HEK293T (cell line): ENCODE measurements at regions not wholly inside any gene's neighbourhood (a gene's known extent, or its start where the extent isn't known, plus 50 kb on each side); places are given as distances from the start of the nearest gene placed in this dataset.

ENCODE experiments used
- CTCF ChIA-PET: fragments of 350-600 bp; formaldehyde crosslinking; extraction: SDS; loops from one replicate; lab custom pipeline; 2021; ENCODE audit warnings: antibody characterized with exemption, inconsistent platforms; lab: Yijun Ruan, JAX
- POLR2A ChIA-PET: fragments of 350-600 bp; formaldehyde crosslinking; extraction: SDS; loops from one replicate; lab custom pipeline; 2020; ENCODE audit warnings: antibody characterized with exemption, inconsistent platforms; lab: Yijun Ruan, JAX
- DNase-seq: peaks from one replicate; pipeline ENCODE4 v3.0.0; 2012; ENCODE audit warnings: mixed read lengths; ENCODE audit errors: extremely low spot score
- ARNT ChIP-seq: fragments of 450-650 bp; IDR thresholded peaks from 2 replicates; pipeline ENCODE4 v1.6.1; 2017; ENCODE audit warnings: mild to moderate bottlenecking
- BHLHE40 ChIP-seq: fragments of 450-650 bp; IDR thresholded peaks from 2 replicates; pipeline ENCODE4 v1.6.1; 2016; ENCODE audit warnings: mild to moderate bottlenecking, moderate library complexity, borderline replicate concordance
- CTBP1 ChIP-seq: fragments of 450-650 bp; IDR thresholded peaks from 2 replicates; pipeline ENCODE4 v1.6.1; 2016; ENCODE audit warnings: borderline replicate concordance
- ELF4 ChIP-seq: fragments of 450-650 bp; IDR thresholded peaks from 2 replicates; pipeline ENCODE4 v1.6.1; 2017; ENCODE audit warnings: antibody characterized with exemption
- FOXA1 ChIP-seq: fragments of 450-650 bp; IDR thresholded peaks from 2 replicates; pipeline ENCODE4 v1.6.1; 2016; ENCODE audit warnings: mild to moderate bottlenecking
- FOXK2 ChIP-seq: fragments of 450-650 bp; IDR thresholded peaks from 2 replicates; pipeline ENCODE4 v1.6.1; 2016; ENCODE audit warnings: mild to moderate bottlenecking
- FOXM1 ChIP-seq: fragments of 450-650 bp; IDR thresholded peaks from 2 replicates; pipeline ENCODE4 v1.6.1; 2017; ENCODE audit warnings: mild to moderate bottlenecking, borderline replicate concordance
- HDGF ChIP-seq: fragments of 450-650 bp; IDR thresholded peaks from 2 replicates; pipeline ENCODE4 v1.6.1; 2017; ENCODE audit warnings: antibody characterized with exemption, borderline replicate concordance
- L3MBTL2 ChIP-seq: fragments of 450-650 bp; conservative IDR thresholded peaks from 2 replicates; pipeline ENCODE4 v1.6.1; 2016; ENCODE audit warnings: mild to moderate bottlenecking
- LEF1 ChIP-seq: fragments of 450-650 bp; IDR thresholded peaks from 2 replicates; pipeline ENCODE4 v1.6.1; 2017; ENCODE audit warnings: mild to moderate bottlenecking, borderline replicate concordance
- NFRKB ChIP-seq: fragments of 450-650 bp; IDR thresholded peaks from 2 replicates; pipeline ENCODE4 v1.6.1; 2016; ENCODE audit warnings: mild to moderate bottlenecking, moderate library complexity
- SP1 ChIP-seq: fragments of 450-650 bp; IDR thresholded peaks from 2 replicates; pipeline ENCODE4 v1.6.1; 2017
- SUZ12 ChIP-seq: fragments of 450-650 bp; IDR thresholded peaks from 2 replicates; pipeline ENCODE4 v1.6.1; 2016; ENCODE audit warnings: mild to moderate bottlenecking
- TARDBP ChIP-seq: fragments of 450-650 bp; IDR thresholded peaks from 2 replicates; pipeline ENCODE4 v1.6.1; 2016
- ZNF384 ChIP-seq: fragments of 450-650 bp; IDR thresholded peaks from 2 replicates; pipeline ENCODE4 v1.6.1; 2016
- TF ChIP-seq, protein P1 (sequence below): fragments of 450-650 bp; IDR thresholded peaks from 2 replicates; pipeline ENCODE4 v1.6.1; 2016

DNA sequence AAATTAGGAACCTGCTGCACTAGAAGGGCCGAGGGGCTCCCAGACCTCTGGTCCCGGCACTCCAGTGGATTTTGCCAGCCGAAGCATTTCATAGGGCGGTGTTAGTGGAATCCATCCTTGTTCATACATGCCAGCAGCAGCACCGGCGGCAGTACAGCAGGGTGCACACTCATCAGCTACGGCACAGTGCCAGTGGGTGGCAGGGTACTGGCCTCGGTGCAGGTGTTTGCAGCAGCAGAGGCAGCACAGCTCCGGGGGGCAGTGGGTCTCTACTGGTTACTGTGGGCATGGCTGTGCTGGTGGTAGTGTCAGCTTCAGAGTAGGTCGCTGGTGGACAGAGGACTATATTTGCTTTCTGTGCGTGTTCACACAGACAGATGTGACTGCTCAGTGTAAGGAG is 985.7 kb downstream of the CDH8 start:
- DNase-seq = no peak
- ChIA-PET CTCF (no interaction called here), POLR2A (no interaction called here)
- no peak for TF ChIP-seq LEF1
- TF ChIP-seq SUZ12 = no peak
- no peak for TF ChIP-seq FOXA1
- no peak for TF ChIP-seq NFRKB
- TF ChIP-seq BHLHE40 = no peak
- TF ChIP-seq, protein P1, sequence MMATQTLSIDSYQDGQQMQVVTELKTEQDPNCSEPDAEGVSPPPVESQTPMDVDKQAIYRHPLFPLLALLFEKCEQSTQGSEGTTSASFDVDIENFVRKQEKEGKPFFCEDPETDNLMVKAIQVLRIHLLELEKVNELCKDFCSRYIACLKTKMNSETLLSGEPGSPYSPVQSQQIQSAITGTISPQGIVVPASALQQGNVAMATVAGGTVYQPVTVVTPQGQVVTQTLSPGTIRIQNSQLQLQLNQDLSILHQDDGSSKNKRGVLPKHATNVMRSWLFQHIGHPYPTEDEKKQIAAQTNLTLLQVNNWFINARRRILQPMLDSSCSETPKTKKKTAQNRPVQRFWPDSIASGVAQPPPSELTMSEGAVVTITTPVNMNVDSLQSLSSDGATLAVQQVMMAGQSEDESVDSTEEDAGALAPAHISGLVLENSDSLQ = no peak
- no peak for TF ChIP-seq FOXM1
- no peak for TF ChIP-seq FOXK2
- no peak for TF ChIP-seq SP1
- TF ChIP-seq CTBP1 = no peak
- no peak for TF ChIP-seq HDGF
- no peak for TF ChIP-seq ZNF384
- TF ChIP-seq TARDBP = no peak
- no peak for TF ChIP-seq ARNT
- TF ChIP-seq ELF4 = no peak
- no peak for TF ChIP-seq L3MBTL2

DNA sequence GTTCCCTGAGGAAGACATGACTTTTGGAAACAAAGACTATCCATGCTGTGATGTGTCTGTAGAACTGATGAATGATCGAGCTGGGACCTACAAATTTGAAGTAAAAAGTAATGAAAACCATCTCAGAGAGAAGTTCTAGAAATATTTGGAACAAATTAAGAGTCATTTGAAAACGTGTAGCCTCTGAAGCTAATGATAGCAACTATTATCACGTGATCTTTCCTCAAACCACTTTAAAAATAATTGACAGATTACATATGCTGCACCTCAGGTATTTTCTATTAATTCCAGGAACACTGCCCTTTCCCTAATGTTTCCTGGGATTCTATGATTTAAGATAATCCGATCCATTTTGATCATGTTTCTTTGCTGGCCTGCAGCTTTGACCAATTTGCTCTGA is 990.3 kb downstream of the CDH8 start:
- DNase-seq = no peak
- POLR2A ChIA-PET = no interaction called here
- no peak for TF ChIP-seq HDGF
- no peak for TF ChIP-seq CTBP1
- no peak for TF ChIP-seq NFRKB
- TF ChIP-seq FOXM1 = no peak
- TF ChIP-seq BHLHE40 = no peak
- TF ChIP-seq, protein P1 = no peak
- TF ChIP-seq ZNF384 = no peak
- no peak for TF ChIP-seq SP1
- TF ChIP-seq SUZ12 = no peak
- TF ChIP-seq ARNT = no peak
- TF ChIP-seq ELF4 = no peak
- TF ChIP-seq LEF1 = no peak
- TF ChIP-seq FOXK2 = no peak
- TF ChIP-seq TARDBP = no peak
- TF ChIP-seq L3MBTL2 = no peak
- no peak for TF ChIP-seq FOXA1
- CTCF ChIA-PET = no interaction called here

DNA sequence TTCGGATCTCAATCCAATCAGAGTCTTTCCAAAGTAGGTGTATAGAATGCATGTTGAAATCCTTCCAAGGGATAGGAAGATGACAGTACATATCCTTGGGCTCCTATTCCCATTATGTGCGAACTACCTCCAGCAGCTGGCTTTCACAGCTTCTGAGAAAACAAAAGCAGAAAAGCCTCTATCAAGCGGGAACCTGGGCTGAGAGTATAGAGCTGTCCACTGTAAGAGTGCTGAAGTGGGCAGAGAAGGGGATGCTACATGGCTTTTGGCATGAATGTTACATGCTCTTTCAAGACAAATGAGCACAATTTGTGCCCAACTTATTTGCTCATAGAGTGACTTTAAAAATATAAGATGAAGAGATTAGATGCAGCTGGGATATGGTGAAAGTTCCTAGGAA is 993.5 kb downstream of the CDH8 start:
- TF ChIP-seq SUZ12 = no peak
- TF ChIP-seq FOXK2 = no peak
- no peak for TF ChIP-seq L3MBTL2
- TF ChIP-seq ZNF384 = no peak
- no peak for TF ChIP-seq FOXA1
- TF ChIP-seq, protein P1 = no peak
- TF ChIP-seq BHLHE40 = no peak
- no peak for TF ChIP-seq LEF1
- no peak for TF ChIP-seq SP1
- no peak for TF ChIP-seq HDGF
- no peak for TF ChIP-seq CTBP1
- no peak for TF ChIP-seq NFRKB
- no peak for TF ChIP-seq TARDBP
- TF ChIP-seq ELF4 = no peak
- no peak for TF ChIP-seq ARNT
- no peak for TF ChIP-seq FOXM1
- POLR2A ChIA-PET = no interaction called here
- DNase-seq = no peak
- CTCF ChIA-PET = no interaction called here

DNA sequence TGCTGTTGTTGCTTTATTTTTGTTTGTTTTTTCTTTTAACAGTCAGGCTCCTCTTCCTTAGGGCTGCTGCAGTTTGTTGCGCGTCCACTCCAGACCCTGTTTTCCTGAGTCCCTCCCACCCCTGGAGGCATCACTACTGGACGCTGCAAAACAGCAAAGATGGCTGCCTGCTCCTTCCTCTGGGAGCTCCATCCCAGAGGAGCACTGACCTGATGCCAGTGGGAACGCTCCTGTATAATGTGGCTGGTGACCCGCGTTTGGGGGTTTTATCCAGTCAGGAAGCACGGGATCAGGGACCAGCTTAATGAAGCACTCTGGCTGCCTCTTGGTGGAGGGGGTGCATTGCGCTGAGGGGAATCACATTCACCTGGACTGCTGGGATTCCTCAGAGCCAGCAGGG is 1005.6 kb downstream of the CDH8 start:
- TF ChIP-seq ZNF384 = no peak
- ChIA-PET CTCF (no interaction called here), POLR2A (no interaction called here)
- no peak for DNase-seq

DNA sequence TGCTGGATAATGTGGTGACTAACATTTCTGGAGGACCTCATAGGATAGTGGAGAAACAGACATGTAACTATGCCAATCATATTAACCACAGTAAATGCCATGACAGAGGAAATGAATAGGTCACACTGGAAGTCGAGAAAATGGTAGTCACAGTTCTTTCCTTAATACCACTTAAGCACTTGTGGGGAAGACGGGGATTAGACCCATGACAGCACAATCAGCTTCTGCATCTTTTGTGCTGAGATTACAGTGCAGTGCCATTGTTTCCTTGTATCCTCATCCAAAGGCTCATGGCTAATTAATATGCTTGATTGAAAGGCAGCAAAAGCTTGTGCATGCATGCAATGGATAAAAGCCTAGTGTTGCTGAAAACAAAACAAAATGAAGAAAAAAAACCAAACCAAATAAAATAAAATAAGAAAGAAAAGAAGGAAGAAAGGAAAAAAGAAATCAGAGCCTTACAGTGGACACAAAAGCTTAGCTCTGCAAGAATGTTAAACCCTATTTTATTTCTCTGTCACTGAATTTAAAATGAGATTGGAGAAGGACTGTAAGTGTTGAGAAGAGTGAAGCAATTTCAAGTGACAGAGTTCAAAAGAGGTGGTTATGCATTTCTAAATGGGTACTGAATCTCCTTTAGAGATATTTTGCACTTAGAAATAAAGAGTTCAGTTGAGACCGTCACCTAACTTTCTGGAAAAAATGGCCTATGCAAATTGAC is 1011.9 kb downstream of the CDH8 start:
- DNase-seq = no peak
- TF ChIP-seq, protein P1 = no peak
- TF ChIP-seq LEF1 (no peak), SUZ12 (no peak), HDGF (no peak), FOXK2 (no peak), SP1 (no peak), ELF4 (no peak), ARNT (no peak), FOXM1 (no peak), CTBP1 (no peak), TARDBP (no peak), NFRKB (no peak), L3MBTL2 (no peak)
- ChIA-PET POLR2A (no interaction called here), CTCF (no interaction called here)

DNA sequence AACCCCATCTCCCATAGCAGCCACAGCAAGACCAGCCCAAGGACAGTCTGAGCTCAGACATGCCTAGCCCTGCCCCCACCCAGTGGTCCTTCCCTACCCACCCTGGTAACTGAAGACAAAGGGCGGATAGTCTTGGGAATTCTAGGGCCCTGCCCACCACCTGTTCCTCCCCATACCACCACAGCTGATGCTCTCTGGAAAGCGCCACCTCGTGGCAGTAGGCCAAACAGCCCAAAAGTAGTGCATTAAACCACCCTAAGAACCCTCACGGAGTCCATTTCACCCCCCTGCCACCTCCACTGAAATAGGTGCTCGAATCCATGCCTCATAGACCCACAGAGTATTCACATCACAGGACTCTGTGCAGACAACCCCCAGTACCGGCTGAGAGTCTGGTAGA is 1021.4 kb downstream of the CDH8 start:
- DNase-seq = no peak
- TF ChIP-seq FOXM1 (no peak), BHLHE40 (no peak), HDGF (no peak), ELF4 (no peak), SP1 (no peak), FOXK2 (no peak), LEF1 (no peak), FOXA1 (no peak), TARDBP (no peak), CTBP1 (no peak), NFRKB (no peak), SUZ12 (no peak), ZNF384 (no peak), L3MBTL2 (no peak), ARNT (no peak)
- TF ChIP-seq, protein P1 = no peak
- CTCF ChIA-PET = no interaction called here
- POLR2A ChIA-PET = no interaction called here
